Mucosa of gallbladder (tissue), 1 donor: ENCODE measurements at regions not wholly inside any gene's neighbourhood (a gene's known extent, or its start where the extent isn't known, plus 50 kb on each side); places are given as distances from the start of the nearest gene placed in this dataset.

Source experiments
- DNase-seq: peaks from one replicate; pipeline ENCODE4 v3.0.0-alpha.2; 2020; ENCODE audit warnings: low spot score
- donor health status: DM: no; HTN: no; CAD: no.

GRCh38 chr10:71123023-71123422, 89.3 kb upstream of the UNC5B start:
- DNase-seq, result no peak

- peak; percentile 9 for DNase-seq
These were observed 87.2 kb upstream of the UNC5B start for GRCh38 chr10:71124921-71125748.

- DNase-seq, result no peak
These were observed 86.6 kb upstream of the UNC5B start for GRCh38 chr10:71125749-71126107.

GRCh38 chr10:71126432-71126831, 85.9 kb upstream of the UNC5B start:
- no peak for DNase-seq

- DNase-seq, result no peak
These were observed 85.3 kb upstream of the UNC5B start for GRCh38 chr10:71127104-71127503.

GRCh38 chr10:71127773-71128172, 84.6 kb upstream of the UNC5B start:
- no peak for DNase-seq

- DNase-seq, result no peak
These were observed 83.9 kb upstream of the UNC5B start for GRCh38 chr10:71128311-71128980.

GRCh38 chr10:71131096-71131495, 81.3 kb upstream of the UNC5B start:
- no peak for DNase-seq

- DNase-seq, result peak; percentile 8
These were observed 80.8 kb upstream of the UNC5B start for GRCh38 chr10:71131508-71132088.

- peak; percentile 6 for DNase-seq
These were observed 80.0 kb upstream of the UNC5B start for GRCh38 chr10:71132321-71132810.

GRCh38 chr10:71133710-71134686, 78.4 kb upstream of the UNC5B start:
- DNase-seq, result peak; percentile 7

- DNase-seq, result peak; percentile 8
These were observed 77.6 kb upstream of the UNC5B start for GRCh38 chr10:71134732-71135211.

- DNase-seq, result no peak
These were observed 77.1 kb upstream of the UNC5B start for GRCh38 chr10:71135236-71135635.

- no peak for DNase-seq
These were observed 76.2 kb upstream of the UNC5B start for GRCh38 chr10:71136036-71136721.

GRCh38 chr10:71137701-71138100, 74.7 kb upstream of the UNC5B start:
- no peak for DNase-seq

GRCh38 chr10:71138166-71138830, 74.1 kb upstream of the UNC5B start:
- peak; percentile 58 for DNase-seq

- no peak for DNase-seq
These were observed 70.8 kb upstream of the UNC5B start for GRCh38 chr10:71141528-71141927.

- DNase-seq, result no peak
These were observed 69.2 kb upstream of the UNC5B start for GRCh38 chr10:71143170-71143569.

- no peak for DNase-seq
These were observed 68.8 kb upstream of the UNC5B start for GRCh38 chr10:71143610-71144009.

- DNase-seq, result no peak
These were observed 67.5 kb upstream of the UNC5B start for GRCh38 chr10:71144824-71145223.
